SK-N-MC (cell line): ENCODE measurements at regions not wholly inside any gene's neighbourhood (a gene's known extent, or its start where the extent isn't known, plus 50 kb on each side); places are given as distances from the start of the nearest gene placed in this dataset.

ENCODE experiments used
- EZH2 ChIP-seq: fragments of 200-600 bp; sonication (generic); IDR thresholded peaks from one replicate; pipeline ENCODE4 v1.6.1; 2017; ENCODE audit warnings: antibody characterized with exemption
- FOXP2 ChIP-seq: optimal IDR thresholded peaks from 2 replicates; pipeline ENCODE3; 2011; ENCODE audit warnings: mild to moderate bottlenecking, moderate library complexity; ENCODE audit not compliant: insufficient read depth; ENCODE audit errors: extremely low read length, control extremely low read depth
- POLR2AphosphoS5 ChIP-seq: IDR thresholded peaks from 2 replicates; pipeline ENCODE4 v1.6.1; 2012; ENCODE audit warnings: mild to moderate bottlenecking, low read depth, low read length, borderline replicate concordance

- TF ChIP-seq POLR2AphosphoS5 (no peak), EZH2 (no peak), FOXP2 (no peak)
Observed at GRCh38 chr10:23910291-23910690, 298.6 kb upstream of the KIAA1217 start.
